Thoracic aorta (tissue), 2 donors: ENCODE measurements at regions not wholly inside any gene's neighbourhood (a gene's known extent, or its start where the extent isn't known, plus 50 kb on each side); places are given as distances from the start of the nearest gene placed in this dataset.

Experiments used
- ATAC-seq: fragments of 150-250 bp; one replicate; pipeline ENCODE4 v1.8.0; 2017; ENCODE audit warnings: low read depth; ENCODE audit not compliant: insufficient number of reproducible peaks, low FRiP score
- DNase-seq: peaks from one replicate; pipeline ENCODE4 v3.0.0-alpha.2; 2020; ENCODE audit warnings: low spot score
- H3K27ac ChIP-seq, 2 donors: fragments of 200-600 bp; sonication (generic); 1 replicate in 1 of 2; 2 replicates in 1 of 2; pipeline ENCODE4 v1.5.1; 2016; ENCODE audit warnings: mild to moderate bottlenecking in 2 of 2, moderate library complexity in 2 of 2
- H3K27me3 ChIP-seq: fragments of 200-600 bp; sonication (generic); replicated peaks from 2 replicates; pipeline ENCODE4 v1.6.0; 2016; ENCODE audit warnings: mild to moderate bottlenecking; ENCODE audit not compliant: insufficient read depth
- H3K36me3 ChIP-seq: fragments of 200-600 bp; sonication (generic); one replicate; pipeline ENCODE4 v1.5.1; 2016
- H3K4me1 ChIP-seq, 2 donors: fragments of 200-600 bp; sonication (generic); 1 replicate in 1 of 2; 2 replicates in 1 of 2; pipeline versions ENCODE4 v1.5.1 to v1.6.0; 2016; ENCODE audit warnings: low read depth in 2 of 2, mild to moderate bottlenecking in 1 of 2; ENCODE audit not compliant: control insufficient read depth in 1 of 2
- H3K4me3 ChIP-seq: fragments of 200-600 bp; sonication (generic); 2 replicates; pipeline ENCODE4 v1.5.1; 2016; ENCODE audit warnings: mild to moderate bottlenecking
- H3K9me3 ChIP-seq: fragments of 200-600 bp; sonication (generic); 2 replicates; pipeline ENCODE4 v1.5.1; 2016
- CTCF ChIP-seq: fragments of 200-600 bp; sonication (generic); IDR thresholded peaks from one replicate; pipeline ENCODE4 v1.5.1; 2019; ENCODE audit warnings: antibody characterized with exemption

GRCh38 chr10:101299211-101299610 is 54.8 kb upstream of the BTRC start:
- Histone ChIP-seq H3K27ac (no peak overlapping the region), H3K27me3 (no peaks in the 10 kb centered on the region), H3K4me3 (no peak overlapping the region), H3K36me3 (no peaks in the 10 kb centered on the region), H3K9me3 (no peaks in the 10 kb centered on the region), H3K4me1 (no peaks in the 10 kb centered on the region)
- no peak for TF ChIP-seq CTCF
- ATAC-seq (no peak), DNase-seq (no peak)

- Histone ChIP-seq H3K4me1 (no peaks in the 10 kb centered on the region), H3K27me3 (no peaks in the 10 kb centered on the region), H3K36me3 (no peaks in the 10 kb centered on the region), H3K4me3 (no peak overlapping the region), H3K9me3 (no peaks in the 10 kb centered on the region), H3K27ac (no peak overlapping the region)
- no peak for TF ChIP-seq CTCF
- DNase-seq: no peak
- no peak for ATAC-seq
These were observed 52.7 kb upstream of the BTRC start for GRCh38 chr10:101301111-101301731.

GRCh38 chr10:101303087-101303703 is 50.8 kb upstream of the BTRC start:
- no peaks in the 10 kb centered on the region for H3K4me1 ChIP-seq
- H3K27ac ChIP-seq: no peak overlapping the region
- DNase-seq: no peak
- H3K36me3 ChIP-seq: no peaks in the 10 kb centered on the region
- H3K4me3 ChIP-seq: no peak overlapping the region
- no peak for ATAC-seq
- H3K27me3 ChIP-seq: no peaks in the 10 kb centered on the region
- TF ChIP-seq CTCF: no peak
- no peaks in the 10 kb centered on the region for H3K9me3 ChIP-seq
